DMS79 (cell line): ENCODE measurements at regions not wholly inside any gene's neighbourhood (a gene's known extent, or its start where the extent isn't known, plus 50 kb on each side); places are given as distances from the start of the nearest gene placed in this dataset.
"Not testable (repeated sequence)": the region's sequence is repeated elsewhere in the genome, so short reads cannot be mapped to it uniquely, and the experiment has no call there.

Experiments used
- DNase-seq: peaks from one replicate; lab custom pipeline; 2025; lab: John Stamatoyannopoulos, UW

DNA sequence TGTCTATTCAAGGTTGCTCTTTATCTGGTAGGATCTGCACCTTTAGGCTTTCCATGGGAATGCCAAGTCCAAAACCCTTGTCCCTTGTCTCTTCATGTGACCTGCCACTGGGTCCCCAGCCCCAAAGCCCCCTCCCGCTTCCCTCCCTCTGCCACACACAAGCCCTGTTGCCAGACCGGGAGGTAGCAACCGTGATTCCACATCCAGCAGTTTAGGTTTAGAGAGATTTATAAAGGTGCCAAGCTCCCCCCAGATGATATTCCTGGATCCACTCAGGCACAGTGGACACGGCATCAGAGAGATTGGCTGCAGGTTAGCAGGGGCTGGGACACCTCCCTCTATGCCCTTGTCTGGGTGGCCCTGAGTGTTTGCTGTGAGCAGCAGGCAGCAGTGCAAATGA lies 504.7 kb downstream of the CCDC171 start:
- no peak for DNase-seq

DNA sequence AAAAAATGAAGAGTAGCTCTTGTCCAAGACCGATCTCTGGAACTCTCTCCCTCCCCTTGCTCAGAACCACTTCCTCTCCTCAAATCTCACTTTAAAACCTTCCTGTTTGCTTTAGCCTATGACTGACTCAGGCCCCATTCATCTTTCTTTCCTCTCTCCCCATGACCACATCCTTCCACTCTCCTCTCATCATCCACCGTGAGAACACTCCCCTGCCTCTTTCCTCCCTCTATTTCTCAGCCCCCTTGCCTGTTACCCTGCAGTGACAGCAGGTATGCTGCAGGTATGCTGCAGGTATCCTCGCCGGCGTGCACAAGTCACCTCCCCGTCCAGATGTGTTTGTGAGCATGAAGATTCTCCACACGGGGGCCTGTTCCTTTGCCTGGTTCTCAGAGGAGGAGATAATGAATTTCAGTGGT lies 505.3 kb downstream of the CCDC171 start:
- DNase-seq = no peak

DNA sequence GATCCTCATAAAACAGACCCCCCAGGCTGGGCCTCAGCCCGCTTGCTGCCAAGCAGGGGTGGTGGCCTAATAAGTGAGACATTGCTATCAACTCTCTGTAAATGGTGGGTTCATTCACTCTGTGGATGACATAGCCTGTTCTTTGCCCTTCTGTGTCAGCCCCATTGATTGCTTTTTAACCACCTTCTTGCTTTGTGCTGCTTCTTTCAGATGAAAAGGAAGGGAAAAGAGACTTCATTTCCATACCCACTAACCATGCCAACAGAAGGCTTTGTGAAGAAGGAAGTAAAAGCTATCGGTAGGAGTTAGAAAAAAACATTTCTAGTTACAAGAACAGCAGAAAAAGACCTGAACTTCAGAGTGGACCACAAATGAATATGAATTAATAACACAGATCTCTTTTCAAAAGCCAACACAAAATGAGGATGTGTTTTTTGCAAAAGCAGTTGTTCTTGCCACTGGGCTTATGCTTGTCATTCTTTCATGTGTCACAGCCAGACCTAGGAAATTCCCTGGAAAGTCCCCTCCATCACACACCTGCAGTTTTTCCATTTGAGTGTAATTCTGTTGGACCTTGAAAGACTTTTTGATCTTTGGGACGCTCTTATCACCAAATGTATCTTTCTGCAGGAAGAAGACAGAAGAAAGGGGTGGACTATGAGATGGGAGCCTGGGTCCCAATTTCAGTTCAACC lies 507.7 kb downstream of the CCDC171 start:
- no peak for DNase-seq

DNA sequence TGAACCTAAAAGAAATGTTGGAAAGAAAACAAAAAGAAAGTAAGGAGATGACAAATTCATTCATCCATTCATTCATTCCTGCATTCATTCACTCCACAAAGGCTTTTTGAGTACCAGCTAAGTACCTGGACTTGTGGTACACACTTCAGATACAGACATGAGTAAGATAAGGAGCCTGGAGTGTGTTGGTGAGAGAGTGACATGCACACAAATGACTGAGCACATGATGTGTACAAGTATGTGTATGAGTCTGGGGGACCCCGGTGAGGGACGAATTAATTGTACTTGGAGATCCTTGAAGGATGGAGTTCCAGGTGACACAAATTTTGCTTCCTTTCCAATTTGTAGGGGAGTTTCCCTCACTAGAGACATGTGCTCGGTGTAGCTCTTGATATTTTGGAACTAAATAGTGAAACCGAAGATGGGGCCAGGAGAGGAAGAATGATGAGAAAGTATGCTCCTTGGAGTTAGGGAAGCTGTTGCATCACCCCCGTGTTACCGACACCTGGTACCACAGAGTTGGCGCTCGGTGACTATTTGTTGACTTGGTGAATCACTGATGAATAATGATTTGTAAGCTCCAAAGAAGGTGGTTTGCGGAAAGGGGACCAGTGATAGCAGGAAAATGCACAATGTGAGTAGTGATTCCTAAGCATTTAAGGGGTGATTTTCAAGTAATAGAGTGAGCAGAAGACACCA lies 509.8 kb downstream of the CCDC171 start:
- no peak for DNase-seq

- no peak for DNase-seq
Measured at GRCh38 chr9:16063241-16063591, 510.4 kb downstream of the CCDC171 start.

- DNase-seq = peak; percentile 94
Measured at GRCh38 chr9:16064771-16065170, 511.9 kb downstream of the CCDC171 start.

DNA sequence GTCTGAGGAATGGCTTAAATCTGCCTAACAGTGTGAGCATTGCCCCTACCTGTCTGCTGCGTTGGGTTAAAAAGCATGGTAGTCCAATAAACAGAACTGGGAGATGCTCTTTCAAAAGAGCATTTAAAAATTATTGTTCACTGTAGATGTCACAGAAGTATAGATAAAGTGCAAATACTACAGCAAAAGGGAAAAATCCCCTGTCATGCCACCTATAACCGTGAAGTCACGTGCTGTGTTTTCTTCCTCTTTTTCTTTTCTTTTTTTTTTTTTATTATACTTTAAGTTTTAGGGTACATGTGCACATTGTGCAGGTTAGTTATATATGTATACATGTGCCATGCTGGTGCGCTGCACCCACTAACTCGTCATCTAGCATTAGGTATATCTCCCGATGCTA lies 513.4 kb downstream of the CCDC171 start:
- DNase-seq = not testable (repeated sequence)

- DNase-seq = no peak
Measured at GRCh38 chr9:16068476-16068875, 515.6 kb downstream of the CCDC171 start.

DNA sequence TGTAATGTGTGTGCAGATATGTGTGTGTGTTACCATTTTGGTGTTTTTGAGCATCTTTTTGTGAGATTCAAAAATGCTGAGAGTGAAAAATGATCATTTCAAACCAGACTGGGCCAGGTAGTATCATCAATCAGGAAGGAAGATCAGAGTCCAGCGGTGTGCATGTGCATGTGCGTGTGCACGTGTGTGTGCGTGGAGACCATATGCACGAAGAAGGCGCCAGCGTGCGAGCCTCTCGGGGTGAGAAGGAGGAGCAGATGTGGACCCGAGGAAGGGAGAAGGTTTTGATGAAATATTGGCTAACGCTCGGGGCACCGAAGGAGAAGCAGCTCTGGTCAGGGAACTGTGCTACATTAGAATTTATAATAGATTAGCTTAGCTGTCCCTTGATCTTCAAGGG lies 516.4 kb downstream of the CCDC171 start:
- no peak for DNase-seq

DNA sequence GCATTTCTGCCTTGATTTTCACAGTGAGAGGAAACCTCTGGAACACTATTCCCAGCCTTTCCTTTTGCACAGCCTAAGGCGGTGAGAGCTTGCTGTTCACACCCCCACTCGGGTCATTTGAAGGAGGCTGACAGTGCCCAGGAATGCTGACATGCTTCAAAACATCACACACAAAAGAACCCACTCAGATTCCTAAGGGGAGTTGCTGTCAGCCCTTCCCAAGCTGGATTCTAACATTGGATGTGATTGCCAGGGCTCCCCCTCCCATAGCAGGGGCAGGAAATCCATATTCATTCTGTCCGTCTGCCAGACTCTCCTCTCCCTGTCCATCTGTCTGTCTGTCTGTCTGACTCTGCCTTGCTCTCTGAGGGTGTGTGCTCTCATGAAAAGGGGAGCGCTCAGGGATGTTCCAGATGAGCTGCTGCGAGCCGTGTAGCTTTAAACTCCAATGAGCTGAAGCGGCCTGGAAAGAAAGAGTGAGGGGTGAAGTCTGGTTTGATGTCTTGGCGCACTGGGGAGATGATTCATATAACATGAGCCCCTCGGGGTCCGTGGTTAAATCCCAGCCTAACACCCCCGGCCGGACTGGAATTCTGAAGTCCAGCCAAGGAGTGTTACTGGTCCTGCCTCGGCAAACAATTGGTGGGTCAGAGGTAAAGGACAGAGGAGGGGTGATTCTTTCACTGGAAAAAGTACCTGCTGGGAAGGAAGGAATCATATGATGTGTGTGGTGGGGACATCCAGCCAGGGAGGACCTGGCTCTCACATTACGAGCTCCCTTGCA lies 517.0 kb downstream of the CCDC171 start:
- no peak for DNase-seq

GRCh38 chr9:16070455-16071145 lies 517.8 kb downstream of the CCDC171 start:
- no peak for DNase-seq

DNA sequence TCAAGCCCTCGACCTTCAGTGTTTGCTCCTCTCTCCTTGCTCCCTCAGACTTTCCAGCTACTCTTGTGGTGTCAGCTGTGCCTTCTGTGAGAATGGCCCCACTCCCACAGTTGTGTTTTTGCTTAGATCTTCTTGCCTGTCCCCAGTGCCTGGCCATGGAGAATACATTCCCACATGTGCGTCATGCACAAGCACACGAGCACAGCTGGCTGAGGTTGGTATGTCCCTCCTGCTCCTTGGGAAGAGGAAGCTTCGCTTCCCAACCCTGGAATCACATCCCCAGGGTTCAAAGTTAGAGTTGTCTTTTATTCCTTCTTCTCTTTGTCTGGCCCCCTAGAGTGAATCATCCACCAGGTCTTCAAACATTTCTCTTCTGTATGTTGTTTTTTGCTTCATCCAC lies 518.6 kb downstream of the CCDC171 start:
- DNase-seq = no peak

- no peak for DNase-seq
Measured at GRCh38 chr9:16074963-16075362, 522.1 kb downstream of the CCDC171 start.

DNA sequence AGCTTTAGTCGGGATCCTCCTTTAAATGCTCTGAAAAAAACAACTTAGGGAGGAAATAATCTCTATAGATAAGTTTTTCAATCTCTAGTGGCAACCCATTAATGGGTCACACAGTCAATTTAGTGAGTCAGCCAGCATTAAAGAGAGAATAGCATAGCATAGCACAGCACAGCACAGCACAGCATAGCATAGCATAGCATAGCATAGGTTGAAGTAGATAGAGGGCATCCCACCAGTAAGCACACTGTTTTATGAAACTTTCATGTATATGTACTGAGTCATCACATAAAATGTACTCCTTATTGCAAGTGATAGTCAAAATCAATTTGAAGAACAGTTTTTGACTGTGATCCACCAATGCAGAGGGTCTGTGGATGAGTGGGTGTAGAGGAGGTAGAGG lies 522.9 kb downstream of the CCDC171 start:
- DNase-seq = no peak

- no peak for DNase-seq
Measured at GRCh38 chr9:16076511-16076910, 523.7 kb downstream of the CCDC171 start.

- no peak for DNase-seq
Measured at GRCh38 chr9:16082796-16083195, 530.0 kb downstream of the CCDC171 start.

- no peak for DNase-seq
Measured at GRCh38 chr9:16085167-16085726, 532.4 kb downstream of the CCDC171 start.

DNA sequence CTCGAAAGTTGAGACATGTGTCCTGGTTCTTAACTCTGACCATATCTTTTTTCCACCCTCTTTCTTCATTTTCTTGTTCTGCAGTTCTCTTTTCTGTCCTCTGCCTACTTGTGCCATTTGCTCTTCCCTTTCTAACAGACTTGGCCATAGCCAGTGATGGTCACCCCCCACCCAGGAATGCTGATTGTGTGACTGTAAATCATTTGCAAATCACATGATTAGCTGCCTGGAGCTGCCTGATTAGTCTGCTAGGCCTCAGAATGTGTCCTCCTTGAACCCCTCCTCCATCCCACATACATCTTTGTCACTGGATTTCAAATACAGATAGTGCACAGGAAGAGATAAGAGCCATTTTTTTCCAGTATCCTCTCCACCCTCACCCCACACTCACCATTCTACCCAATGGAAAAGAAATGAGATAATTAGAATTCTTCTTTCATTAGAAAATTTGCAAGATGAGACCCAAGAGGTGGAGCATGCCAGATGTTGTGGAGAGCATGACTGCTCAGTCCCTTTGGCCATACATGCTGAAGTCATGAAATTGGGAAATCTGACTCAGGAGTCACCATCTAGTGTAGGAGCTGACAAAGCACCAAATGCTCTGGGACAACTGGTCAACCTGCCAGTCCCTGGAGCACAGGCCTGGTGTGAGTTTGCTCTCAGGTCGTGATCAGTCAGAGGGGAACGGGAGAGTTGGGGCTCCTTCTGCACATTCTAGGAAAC lies 538.2 kb downstream of the CCDC171 start:
- DNase-seq = no peak

DNA sequence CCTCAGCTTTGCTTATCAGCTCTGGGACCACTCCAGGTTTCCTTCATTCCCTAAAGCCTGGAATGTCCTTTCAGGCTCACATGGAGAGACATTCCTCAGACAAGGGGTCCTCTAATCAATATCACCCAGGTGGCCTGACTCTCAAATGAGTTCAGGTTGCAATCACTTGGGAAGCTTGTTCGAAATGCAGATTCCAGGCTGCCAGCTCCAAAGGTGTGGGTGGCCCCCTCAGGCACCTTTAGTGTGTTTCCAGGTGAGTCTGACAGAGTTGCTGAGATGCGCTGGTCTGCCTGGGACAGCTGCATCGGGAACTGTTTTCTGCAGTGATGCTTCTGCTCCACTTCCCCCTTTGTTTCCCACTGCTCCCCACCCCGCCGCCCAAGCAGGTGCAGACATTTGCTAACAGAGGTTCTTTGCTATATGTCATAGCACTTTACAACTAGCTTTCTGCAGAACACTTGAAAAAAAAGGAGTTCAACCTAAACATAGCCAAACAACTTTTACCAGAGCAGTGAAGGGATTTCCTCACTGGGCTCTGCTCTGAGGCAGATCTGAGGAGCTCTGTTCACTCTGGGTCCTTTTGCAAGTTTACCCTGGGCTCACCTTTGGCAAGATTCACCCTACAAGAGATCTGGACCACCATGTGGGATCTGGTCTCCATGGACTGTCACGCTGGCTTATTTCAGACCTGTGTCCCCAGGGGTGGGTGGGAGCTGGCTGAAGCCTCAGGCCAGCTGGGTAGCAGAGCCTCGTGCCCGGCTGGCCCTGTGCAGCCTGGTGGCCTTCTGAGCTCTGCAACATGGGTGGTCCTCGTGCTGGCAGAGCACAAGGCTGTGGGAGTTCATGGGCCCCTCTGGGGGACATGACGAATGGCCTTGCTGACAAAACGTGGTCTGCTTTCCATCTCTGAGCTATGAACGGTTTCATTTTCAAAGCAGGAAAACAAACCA lies 539.6 kb downstream of the CCDC171 start:
- DNase-seq = no peak

DNA sequence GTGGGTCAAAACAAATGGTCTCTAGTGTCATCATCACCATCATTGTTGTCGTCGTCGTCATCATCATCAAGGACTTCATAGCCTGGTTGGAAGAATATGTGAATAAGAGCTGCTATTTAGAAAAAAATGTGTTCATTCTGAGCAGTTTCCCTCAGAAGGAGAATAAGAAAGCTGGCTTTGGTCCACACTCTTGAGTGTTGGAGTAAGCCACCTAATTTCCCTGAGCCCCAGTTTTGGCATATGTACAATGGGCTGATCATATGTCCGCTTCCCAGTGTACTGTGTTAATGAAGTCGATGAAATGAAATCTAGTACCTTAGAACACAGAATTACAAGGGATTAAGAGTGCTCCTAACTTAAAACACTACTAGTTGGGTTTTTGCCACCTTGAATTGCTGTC lies 545.5 kb downstream of the CCDC171 start:
- DNase-seq = no peak
